ENCODE measurements at regions not wholly inside any gene's neighbourhood (a gene's known extent, or its start where the extent isn't known, plus 50 kb on each side); places are given as distances from the start of the nearest gene placed in this dataset.
"Not testable (repeated sequence)": the region's sequence is repeated elsewhere in the genome, so short reads cannot be mapped to it uniquely, and the experiment has no call there.

DNA sequence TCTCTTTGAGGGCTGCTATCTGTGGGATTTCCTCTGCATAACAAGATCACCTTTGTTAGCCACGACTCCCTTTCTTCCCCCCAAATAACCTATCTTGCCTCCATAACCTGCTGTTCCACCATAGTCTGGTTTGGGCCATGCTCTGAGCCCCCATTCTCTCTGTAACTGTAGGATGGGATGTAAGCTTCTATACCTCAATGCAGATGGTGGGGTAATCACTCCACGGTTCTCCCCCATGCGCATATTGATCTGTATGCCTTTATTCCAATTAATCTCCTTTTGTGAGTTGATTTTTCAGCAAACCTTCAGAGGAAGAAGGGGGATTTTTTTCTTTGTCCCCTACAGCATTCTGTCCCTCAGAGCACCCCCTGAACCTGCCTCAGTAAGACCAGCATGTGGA, 170.1 kb upstream of the IRF2BP2 start:
- ATAC-seq: no peak
- Histone ChIP-seq H3K27me3 (ENCODE audit: control insufficient read depth, insufficient read depth, low read length) (no peaks in the 10 kb centered on the region), H3K36me3 (ENCODE audit: control insufficient read depth, insufficient read depth, low read length) (no peaks in the 10 kb centered on the region), H3K27ac (ENCODE audit: low read length) (peak overlapping the region; percentile 42; the same call in 1 of the 2 replicates), H3K4me1 (ENCODE audit: control insufficient read depth, insufficient read depth, low read length) (0 out of 2 replicates have a peak, but pooled peaks cover 7% of the 10 kb centered on the region), H3K9me3 (ENCODE audit: control insufficient read depth, insufficient read depth, low read depth, low read length) (peaks cover 8% of the 10 kb centered on the region; the same call in 1 of the 2 replicates), H3K4me3 (ENCODE audit: low read depth in 2 of 2, low read length in 2 of 2) (no peak overlapping the region)
- DNase-seq (ENCODE audit: low read depth, low spot score): no peak
- BruUV-seq (replicated peaks): no TSS peak
- CTCF ChIA-PET: no interaction called here
- TF ChIP-seq, protein P1, sequence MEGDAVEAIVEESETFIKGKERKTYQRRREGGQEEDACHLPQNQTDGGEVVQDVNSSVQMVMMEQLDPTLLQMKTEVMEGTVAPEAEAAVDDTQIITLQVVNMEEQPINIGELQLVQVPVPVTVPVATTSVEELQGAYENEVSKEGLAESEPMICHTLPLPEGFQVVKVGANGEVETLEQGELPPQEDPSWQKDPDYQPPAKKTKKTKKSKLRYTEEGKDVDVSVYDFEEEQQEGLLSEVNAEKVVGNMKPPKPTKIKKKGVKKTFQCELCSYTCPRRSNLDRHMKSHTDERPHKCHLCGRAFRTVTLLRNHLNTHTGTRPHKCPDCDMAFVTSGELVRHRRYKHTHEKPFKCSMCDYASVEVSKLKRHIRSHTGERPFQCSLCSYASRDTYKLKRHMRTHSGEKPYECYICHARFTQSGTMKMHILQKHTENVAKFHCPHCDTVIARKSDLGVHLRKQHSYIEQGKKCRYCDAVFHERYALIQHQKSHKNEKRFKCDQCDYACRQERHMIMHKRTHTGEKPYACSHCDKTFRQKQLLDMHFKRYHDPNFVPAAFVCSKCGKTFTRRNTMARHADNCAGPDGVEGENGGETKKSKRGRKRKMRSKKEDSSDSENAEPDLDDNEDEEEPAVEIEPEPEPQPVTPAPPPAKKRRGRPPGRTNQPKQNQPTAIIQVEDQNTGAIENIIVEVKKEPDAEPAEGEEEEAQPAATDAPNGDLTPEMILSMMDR (IDR thresholded peaks at IDR 0.05): no peak
- TF ChIP-seq, protein P2, sequence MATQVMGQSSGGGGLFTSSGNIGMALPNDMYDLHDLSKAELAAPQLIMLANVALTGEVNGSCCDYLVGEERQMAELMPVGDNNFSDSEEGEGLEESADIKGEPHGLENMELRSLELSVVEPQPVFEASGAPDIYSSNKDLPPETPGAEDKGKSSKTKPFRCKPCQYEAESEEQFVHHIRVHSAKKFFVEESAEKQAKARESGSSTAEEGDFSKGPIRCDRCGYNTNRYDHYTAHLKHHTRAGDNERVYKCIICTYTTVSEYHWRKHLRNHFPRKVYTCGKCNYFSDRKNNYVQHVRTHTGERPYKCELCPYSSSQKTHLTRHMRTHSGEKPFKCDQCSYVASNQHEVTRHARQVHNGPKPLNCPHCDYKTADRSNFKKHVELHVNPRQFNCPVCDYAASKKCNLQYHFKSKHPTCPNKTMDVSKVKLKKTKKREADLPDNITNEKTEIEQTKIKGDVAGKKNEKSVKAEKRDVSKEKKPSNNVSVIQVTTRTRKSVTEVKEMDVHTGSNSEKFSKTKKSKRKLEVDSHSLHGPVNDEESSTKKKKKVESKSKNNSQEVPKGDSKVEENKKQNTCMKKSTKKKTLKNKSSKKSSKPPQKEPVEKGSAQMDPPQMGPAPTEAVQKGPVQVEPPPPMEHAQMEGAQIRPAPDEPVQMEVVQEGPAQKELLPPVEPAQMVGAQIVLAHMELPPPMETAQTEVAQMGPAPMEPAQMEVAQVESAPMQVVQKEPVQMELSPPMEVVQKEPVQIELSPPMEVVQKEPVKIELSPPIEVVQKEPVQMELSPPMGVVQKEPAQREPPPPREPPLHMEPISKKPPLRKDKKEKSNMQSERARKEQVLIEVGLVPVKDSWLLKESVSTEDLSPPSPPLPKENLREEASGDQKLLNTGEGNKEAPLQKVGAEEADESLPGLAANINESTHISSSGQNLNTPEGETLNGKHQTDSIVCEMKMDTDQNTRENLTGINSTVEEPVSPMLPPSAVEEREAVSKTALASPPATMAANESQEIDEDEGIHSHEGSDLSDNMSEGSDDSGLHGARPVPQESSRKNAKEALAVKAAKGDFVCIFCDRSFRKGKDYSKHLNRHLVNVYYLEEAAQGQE (IDR thresholded peaks at IDR 0.05; ENCODE audit: insufficient read depth in 1 of 2, low read depth in 2 of 2, low read length in 1 of 2): no peak
- TF ChIP-seq TCF7L2 (IDR thresholded peaks at IDR 0.05; ENCODE audit: low read depth, low read length): no peak
- TF ChIP-seq SIN3A (IDR thresholded peaks at IDR 0.05; ENCODE audit: borderline replicate concordance, insufficient read depth, low read depth, low read length): no peak
- TF ChIP-seq POLR2AphosphoS5 (IDR thresholded peaks at IDR 0.05; ENCODE audit: low read depth, low read length): no peak
- intact Hi-C loops (cut with micrococcal nuclease; ENCODE audit: unreplicated experiment) (no loop called here), in situ Hi-C loops (cut with HindIII; ENCODE audit: low pct_unique_long_range_greater_than_20kb, low sequenced_read_pairs) (no loop called here)
- POLR2A ChIA-PET: no interaction called here

DNA sequence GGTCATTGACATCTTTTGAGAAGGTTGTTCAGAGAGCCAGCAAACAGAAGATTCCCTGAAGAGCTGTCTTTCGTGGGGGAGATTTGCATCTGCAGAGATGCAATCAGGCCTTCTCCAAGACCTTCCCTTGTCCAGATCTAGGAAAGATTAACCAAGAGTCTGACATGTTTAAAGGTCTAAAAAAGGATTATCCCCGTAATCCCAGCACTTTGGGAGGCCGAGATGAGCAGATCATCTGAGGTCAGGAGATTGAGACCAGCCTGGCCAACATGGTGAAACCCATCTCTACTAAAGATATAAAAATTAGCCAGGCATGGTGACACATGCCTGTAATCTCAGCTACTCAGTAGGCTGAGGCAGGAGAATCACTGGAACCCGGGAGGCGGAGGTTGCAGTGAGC, 169.6 kb upstream of the IRF2BP2 start:
- in situ Hi-C loops (cut with HindIII; ENCODE audit: low pct_unique_long_range_greater_than_20kb, low sequenced_read_pairs); CTCF ChIA-PET; POLR2A ChIA-PET; DNase-seq (ENCODE audit: low read depth, low spot score); BruUV-seq (replicated peaks); H3K27ac ChIP-seq (ENCODE audit: low read length); intact Hi-C loops (cut with micrococcal nuclease; ENCODE audit: unreplicated experiment); H3K4me3 ChIP-seq (ENCODE audit: low read depth in 2 of 2, low read length in 2 of 2); H3K27me3 ChIP-seq (ENCODE audit: control insufficient read depth, insufficient read depth, low read length); H3K36me3 ChIP-seq (ENCODE audit: control insufficient read depth, insufficient read depth, low read length); H3K4me1 ChIP-seq (ENCODE audit: control insufficient read depth, insufficient read depth, low read length); ATAC-seq; H3K9me3 ChIP-seq (ENCODE audit: control insufficient read depth, insufficient read depth, low read depth, low read length): not testable (repeated sequence)

DNA sequence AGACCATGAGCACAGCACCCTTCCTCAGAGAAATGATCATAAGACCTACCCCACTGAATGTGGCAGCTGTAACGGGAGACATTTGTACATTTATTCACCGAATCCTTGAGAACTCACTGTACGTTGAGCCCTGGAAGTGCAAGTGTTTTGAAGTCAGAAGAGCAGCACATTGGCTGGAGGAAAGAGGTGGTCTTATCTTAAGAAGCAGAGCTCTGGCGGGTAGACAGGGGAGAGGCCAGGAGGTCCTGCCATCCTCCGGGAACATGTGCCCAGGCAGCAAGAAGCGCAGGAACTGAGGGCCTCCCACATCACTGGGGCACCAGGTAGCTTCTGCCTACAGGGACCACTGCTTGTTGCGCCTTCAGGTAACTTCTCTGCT, 169.2 kb upstream of the IRF2BP2 start:
- no peak for DNase-seq (ENCODE audit: low read depth, low spot score)
- H3K4me3 ChIP-seq (ENCODE audit: low read depth in 2 of 2, low read length in 2 of 2): no peak overlapping the region
- H3K27ac ChIP-seq (ENCODE audit: low read length): peak overlapping the region; percentile 17
- H3K27me3 ChIP-seq (ENCODE audit: control insufficient read depth, insufficient read depth, low read length): no peaks in the 10 kb centered on the region
- BruUV-seq (replicated peaks): no TSS peak
- in situ Hi-C loops (cut with HindIII; ENCODE audit: low pct_unique_long_range_greater_than_20kb, low sequenced_read_pairs): no loop called here
- no peak for ATAC-seq
- ChIA-PET POLR2A (no interaction called here), CTCF (no interaction called here)
- peaks cover 8% of the 10 kb centered on the region; the same call in 1 of the 2 replicates for H3K9me3 ChIP-seq (ENCODE audit: control insufficient read depth, insufficient read depth, low read depth, low read length)
- no peaks in the 10 kb centered on the region for H3K36me3 ChIP-seq (ENCODE audit: control insufficient read depth, insufficient read depth, low read length)
- TF ChIP-seq, protein P2 (IDR thresholded peaks at IDR 0.05; ENCODE audit: insufficient read depth in 1 of 2, low read depth in 2 of 2, low read length in 1 of 2): no peak
- H3K4me1 ChIP-seq (ENCODE audit: control insufficient read depth, insufficient read depth, low read length): peaks cover 10% of the 10 kb centered on the region; the same call in 1 of the 2 replicates
- intact Hi-C loops (cut with micrococcal nuclease; ENCODE audit: unreplicated experiment): no loop called here

Measured in Panc1 (cell line).